Prostate gland (tissue), 2 donors: ENCODE measurements at regions not wholly inside any gene's neighbourhood (a gene's known extent, or its start where the extent isn't known, plus 50 kb on each side); places are given as distances from the start of the nearest gene placed in this dataset.

Experiments used
- CTCF ChIP-seq, 4 experiments: fragments of 200-600 bp in 2 of 4; fragments of 450-650 bp in 2 of 4; sonication (generic) in 2 of 4; IDR thresholded peaks; 1 replicate in 3 of 4; 2 replicates in 1 of 4; pipeline ENCODE4 v1.5.1; 2016 to 2019; ENCODE audit warnings: antibody characterized with exemption in 4 of 4, mild to moderate bottlenecking in 2 of 4, moderate library complexity in 2 of 4
- POLR2A ChIP-seq: fragments of 450-650 bp; IDR thresholded peaks from one replicate; pipeline ENCODE4 v1.6.1; 2016; ENCODE audit warnings: antibody characterized with exemption, mild to moderate bottlenecking
- POLR2AphosphoS5 ChIP-seq: sonication (generic); formaldehyde crosslinking; IDR thresholded peaks from one replicate; pipeline ENCODE4 v1.6.1; 2017; ENCODE audit warnings: antibody characterized with exemption

- TF ChIP-seq CTCF (IDR thresholded peaks at IDR 0.05): no peak
- no peak for TF ChIP-seq POLR2A
- no peak for TF ChIP-seq POLR2AphosphoS5
These were observed 137.3 kb downstream of the HTR1B start for GRCh38 chr6:77326029-77326428.
